ENCODE measurements at regions not wholly inside any gene's neighbourhood (a gene's known extent, or its start where the extent isn't known, plus 50 kb on each side); places are given as distances from the start of the nearest gene placed in this dataset.
"Not testable (repeated sequence)": the region's sequence is repeated elsewhere in the genome, so short reads cannot be mapped to it uniquely, and the experiment has no call there.

GRCh38 chr6:74715355-74716085 is 490.3 kb downstream of the COL12A1 start:
- no peak for DNase-seq (ENCODE audit: low spot score)

- DNase-seq (ENCODE audit: low spot score): no peak
These were observed 491.9 kb downstream of the COL12A1 start for GRCh38 chr6:74713941-74714340.

- DNase-seq (ENCODE audit: low spot score): no peak
These were observed 500.4 kb downstream of the COL12A1 start for GRCh38 chr6:74705451-74705850.

GRCh38 chr6:74704540-74704939 is 501.3 kb downstream of the COL12A1 start:
- DNase-seq (ENCODE audit: low spot score): not testable (repeated sequence)

- no peak for DNase-seq (ENCODE audit: low spot score)
These were observed 515.5 kb downstream of the COL12A1 start for GRCh38 chr6:74690365-74690764.

GRCh38 chr6:74689601-74690000 is 516.3 kb downstream of the COL12A1 start:
- no peak for DNase-seq (ENCODE audit: low spot score)

- no peak for DNase-seq (ENCODE audit: low spot score)
These were observed 528.4 kb downstream of the COL12A1 start for GRCh38 chr6:74677463-74677862.

- no peak for DNase-seq (ENCODE audit: low spot score)
These were observed 528.9 kb downstream of the COL12A1 start for GRCh38 chr6:74676906-74677305.

- DNase-seq (ENCODE audit: low spot score): no peak
These were observed 531.5 kb downstream of the COL12A1 start for GRCh38 chr6:74674377-74674776.

- no peak for DNase-seq (ENCODE audit: low spot score)
These were observed 534.3 kb downstream of the COL12A1 start for GRCh38 chr6:74671558-74672025.

- no peak for DNase-seq (ENCODE audit: low spot score)
These were observed 547.5 kb downstream of the COL12A1 start for GRCh38 chr6:74658391-74658790.

- DNase-seq (ENCODE audit: low spot score): no peak
These were observed 547.9 kb downstream of the COL12A1 start for GRCh38 chr6:74657931-74658330.

- DNase-seq (ENCODE audit: low spot score): no peak
These were observed 548.8 kb downstream of the COL12A1 start for GRCh38 chr6:74657011-74657410.

- DNase-seq (ENCODE audit: low spot score): no peak
These were observed 549.4 kb downstream of the COL12A1 start for GRCh38 chr6:74656453-74656852.

GRCh38 chr6:74654296-74654695 is 551.6 kb downstream of the COL12A1 start:
- DNase-seq (ENCODE audit: low spot score): no peak

GRCh38 chr6:74651948-74652842 is 553.7 kb downstream of the COL12A1 start:
- DNase-seq (ENCODE audit: low spot score): no peak

- no peak for DNase-seq (ENCODE audit: low spot score)
These were observed 555.2 kb downstream of the COL12A1 start for GRCh38 chr6:74650668-74651067.

- DNase-seq (ENCODE audit: low spot score): no peak
These were observed 559.4 kb downstream of the COL12A1 start for GRCh38 chr6:74646461-74646860.

- no peak for DNase-seq (ENCODE audit: low spot score)
These were observed 560.6 kb downstream of the COL12A1 start for GRCh38 chr6:74645108-74645849.

GRCh38 chr6:74642101-74642500 is 563.8 kb downstream of the COL12A1 start:
- DNase-seq (ENCODE audit: low spot score): no peak

GRCh38 chr6:74638412-74638811 is 567.4 kb downstream of the COL12A1 start:
- no peak for DNase-seq (ENCODE audit: low spot score)

GRCh38 chr6:74632196-74632875 is 573.5 kb downstream of the COL12A1 start:
- DNase-seq (ENCODE audit: low spot score): no peak

All from Ammon's horn (tissue), 1 donor.